Gastrocnemius medialis (tissue), 4 donors: ENCODE measurements at regions not wholly inside any gene's neighbourhood (a gene's known extent, or its start where the extent isn't known, plus 50 kb on each side); places are given as distances from the start of the nearest gene placed in this dataset.

Source experiments
- ATAC-seq, 2 donors: fragments of 150-250 bp; one replicate each; pipeline ENCODE4 v1.9.1; 2016
- DNase-seq, 2 donors: peaks; one replicate each; pipeline ENCODE4 v3.0.0-alpha.2; 2019
- H3K27ac ChIP-seq, 4 donors: fragments of 200-600 bp; sonication (generic); 1 replicate in 1 of 4; 2 replicates in 3 of 4; pipeline ENCODE4 v1.5.1; 2016 to 2018; ENCODE audit warnings: mild to moderate bottlenecking in 2 of 4, moderate library complexity in 1 of 4
- H3K27me3 ChIP-seq, 3 donors: fragments of 200-600 bp; sonication (generic) in 2 of 3; 1 replicate in 1 of 3; 2 replicates in 2 of 3; pipeline versions ENCODE4 v1.5.1 to v1.6.0; 2016 to 2019; ENCODE audit warnings: mild to moderate bottlenecking in 1 of 3, moderate library complexity in 1 of 3
- H3K36me3 ChIP-seq, 2 donors: fragments of 200-600 bp; sonication (generic) in 1 of 2; one replicate each; pipeline ENCODE4 v1.5.1; 2017 to 2018
- H3K4me1 ChIP-seq, 2 donors: fragments of 200-600 bp; sonication (generic) in 1 of 2; one replicate each; pipeline ENCODE4 v1.5.1; 2016 to 2017; ENCODE audit warnings: mild to moderate bottlenecking in 2 of 2
- H3K4me3 ChIP-seq, 4 donors: fragments of 200-600 bp; sonication (generic) in 3 of 4; 1 replicate in 1 of 4; 2 replicates in 3 of 4; pipeline ENCODE4 v1.5.1; 2016 to 2019; ENCODE audit warnings: mild to moderate bottlenecking in 2 of 4
- H3K9me3 ChIP-seq, 3 donors: fragments of 200-600 bp; sonication (generic) in 2 of 3; 1 replicate in 1 of 3; 2 replicates in 2 of 3; pipeline ENCODE4 v1.5.1; 2016 to 2019
- CTCF ChIP-seq, 5 experiments: fragments of 450-650 bp in 3 of 5; fragments of 200-600 bp in 2 of 5; sonication (generic) in 2 of 5; IDR thresholded peaks in 4 of 5; conservative IDR thresholded peaks in 1 of 5; 1 replicate in 4 of 5; 2 replicates in 1 of 5; pipeline ENCODE4 v1.5.1; 2016 to 2019; ENCODE audit warnings: antibody characterized with exemption in 5 of 5, mild to moderate bottlenecking in 3 of 5, moderate library complexity in 3 of 5
- POLR2A ChIP-seq, 2 donors: fragments of 450-650 bp; IDR thresholded peaks; one replicate each; pipeline ENCODE4 v1.6.1; 2017; ENCODE audit warnings: antibody characterized with exemption in 2 of 2, mild to moderate bottlenecking in 2 of 2, moderate library complexity in 2 of 2
- in situ Hi-C, 4 donors: fragments of 200-750 bp; cut with MboI; loops; one replicate each; pipeline versions ENCODE4 v1.15.0 to v1.8.0; 2017; ENCODE audit warnings: low sequenced_read_pairs in 4 of 4
- intact Hi-C: fragments of 100-400 bp; cut with DNase I; formaldehyde crosslinking; loops from one replicate; pipeline ENCODE4 v1.15.1; 2023; ENCODE audit warnings: low total_unique reads

GRCh38 chr16:66116163-66117002 lies 250.1 kb upstream of the CDH5 start:
- Histone ChIP-seq H3K27ac (no peak overlapping the region), H3K27me3 (peaks cover 0 to 4% (median 0%) of the 10 kb centered on the region in 3 donors), H3K9me3 (no peaks in the 10 kb centered on the region), H3K36me3 (no peaks in the 10 kb centered on the region), H3K4me3 (no peak overlapping the region), H3K4me1 (no peaks in the 10 kb centered on the region)
- intact Hi-C loops (no loop called here), in situ Hi-C loops (no loop called here)
- no peak for TF ChIP-seq POLR2A (IDR thresholded peaks at IDR 0.05)
- TF ChIP-seq CTCF (IDR thresholded peaks at IDR 0.05 in 4 of 5, conservative IDR thresholded peaks at IDR 0.05 in 1 of 5) = no peak
- DNase-seq (no peak), ATAC-seq (no peak)

GRCh38 chr16:66115373-66115772 lies 251.1 kb upstream of the CDH5 start:
- H3K9me3 ChIP-seq = no peaks in the 10 kb centered on the region
- no peaks in the 10 kb centered on the region for H3K4me1 ChIP-seq
- intact Hi-C loops (no loop called here), in situ Hi-C loops (no loop called here)
- H3K27me3 ChIP-seq = peaks cover 0 to 4% (median 0%) of the 10 kb centered on the region in 3 donors
- ATAC-seq (no peak), DNase-seq (no peak)
- H3K36me3 ChIP-seq = no peaks in the 10 kb centered on the region
- TF ChIP-seq POLR2A (IDR thresholded peaks at IDR 0.05) (no peak), CTCF (IDR thresholded peaks at IDR 0.05 in 4 of 5, conservative IDR thresholded peaks at IDR 0.05 in 1 of 5) (no peak)
- H3K4me3 ChIP-seq = no peak overlapping the region
- H3K27ac ChIP-seq = no peak overlapping the region

GRCh38 chr16:66113223-66113622 lies 253.3 kb upstream of the CDH5 start:
- intact Hi-C loops = no loop called here
- H3K4me3 ChIP-seq = no peak overlapping the region
- no peaks in the 10 kb centered on the region for H3K4me1 ChIP-seq

GRCh38 chr16:66109677-66110076 lies 256.8 kb upstream of the CDH5 start:
- Histone ChIP-seq H3K4me3 (no peak overlapping the region), H3K36me3 (no peaks in the 10 kb centered on the region), H3K27me3 (peaks cover 0 to 4% (median 0%) of the 10 kb centered on the region in 3 donors), H3K9me3 (no peaks in the 10 kb centered on the region), H3K27ac (no peak overlapping the region), H3K4me1 (no peaks in the 10 kb centered on the region)
- ATAC-seq (no peak), DNase-seq (no peak)
- TF ChIP-seq CTCF (IDR thresholded peaks at IDR 0.05 in 4 of 5, conservative IDR thresholded peaks at IDR 0.05 in 1 of 5) (no peak), POLR2A (IDR thresholded peaks at IDR 0.05) (no peak)
- in situ Hi-C loops = no loop called here
- intact Hi-C loops = no loop called here

More at GRCh38 chr16:66113223-66113622, 253.3 kb upstream of the CDH5 start:
- ATAC-seq (no peak), DNase-seq (no peak)
- no peaks in the 10 kb centered on the region for H3K9me3 ChIP-seq
- H3K36me3 ChIP-seq = no peaks in the 10 kb centered on the region
- in situ Hi-C loops = no loop called here
- peaks cover 0 to 4% (median 0%) of the 10 kb centered on the region in 3 donors for H3K27me3 ChIP-seq
- no peak overlapping the region for H3K27ac ChIP-seq
- TF ChIP-seq CTCF (IDR thresholded peaks at IDR 0.05 in 4 of 5, conservative IDR thresholded peaks at IDR 0.05 in 1 of 5) = no peak
- TF ChIP-seq POLR2A (IDR thresholded peaks at IDR 0.05) = no peak
